Midbrain (tissue), 1 donor: ENCODE measurements at regions not wholly inside any gene's neighbourhood (a gene's known extent, or its start where the extent isn't known, plus 50 kb on each side); places are given as distances from the start of the nearest gene placed in this dataset.
"Not testable (repeated sequence)": the region's sequence is repeated elsewhere in the genome, so short reads cannot be mapped to it uniquely, and the experiment has no call there.

ENCODE experiments used
- DNase-seq: peaks from one replicate; lab custom pipeline; 2025; lab: John Stamatoyannopoulos, UW

DNA sequence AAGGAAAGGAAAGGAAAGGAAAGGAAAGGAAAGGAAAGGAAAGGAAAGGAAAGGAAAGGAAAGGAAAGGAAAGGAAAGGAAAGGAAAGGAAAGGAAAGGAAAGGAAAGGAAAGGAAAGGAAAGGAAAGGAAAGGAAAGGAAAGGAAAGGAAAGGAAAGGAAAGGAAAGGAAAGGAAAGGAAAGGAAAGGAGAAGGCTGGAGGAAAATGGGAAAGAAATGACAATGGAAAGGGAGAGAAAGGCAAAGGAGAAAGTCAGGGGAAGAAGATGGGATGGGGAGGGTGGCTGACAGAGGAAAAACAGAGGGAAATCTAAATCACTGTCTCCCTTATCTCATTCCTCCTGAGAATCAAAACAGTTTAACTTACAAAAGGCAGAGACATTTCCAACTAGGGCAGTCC is 156.3 kb downstream of the C1D start:
- not testable (repeated sequence) for DNase-seq

DNA sequence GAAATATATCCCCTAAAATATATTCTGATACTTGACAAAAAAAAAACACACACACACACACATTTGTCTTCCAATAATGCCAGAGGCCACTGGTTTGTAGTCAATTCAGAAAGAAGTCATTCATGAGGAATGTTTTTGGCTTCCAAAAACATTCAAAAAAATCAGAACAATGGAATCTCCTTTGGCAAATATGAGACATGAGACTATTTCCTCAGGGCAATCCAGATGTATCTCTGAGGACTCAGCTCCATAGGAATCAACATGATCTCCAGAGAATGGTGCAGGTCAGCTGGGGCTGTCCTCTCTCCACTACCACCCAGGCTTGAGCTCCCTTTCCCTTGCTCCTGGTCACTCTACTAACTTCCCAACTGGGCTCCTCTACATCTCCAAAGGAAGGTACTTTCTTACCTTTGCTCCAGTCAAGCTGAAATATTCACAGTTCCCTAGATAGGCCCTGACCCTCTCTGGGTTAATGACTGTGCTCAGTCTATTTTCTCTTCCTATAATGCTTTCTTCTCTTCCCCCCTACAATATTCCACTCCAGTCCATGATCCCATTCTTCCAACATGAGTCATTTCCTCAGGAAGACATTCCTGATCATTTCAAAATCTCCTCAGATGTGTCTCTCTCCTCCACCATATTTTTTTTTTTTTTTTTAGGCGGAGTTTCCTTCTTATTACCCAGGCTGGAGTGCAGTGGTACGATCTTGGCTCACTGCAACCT is 145.3 kb downstream of the C1D start:
- DNase-seq, result no peak

- no peak for DNase-seq
Measured at GRCh38 chr2:67918471-67918870, 144.3 kb downstream of the C1D start.

- DNase-seq, result no peak
Measured at GRCh38 chr2:67919490-67919889, 143.3 kb downstream of the C1D start.

- no peak for DNase-seq
Measured at GRCh38 chr2:67922080-67922785, 140.6 kb downstream of the C1D start.

GRCh38 chr2:67923696-67924095 is 139.1 kb downstream of the C1D start:
- DNase-seq, result no peak

DNA sequence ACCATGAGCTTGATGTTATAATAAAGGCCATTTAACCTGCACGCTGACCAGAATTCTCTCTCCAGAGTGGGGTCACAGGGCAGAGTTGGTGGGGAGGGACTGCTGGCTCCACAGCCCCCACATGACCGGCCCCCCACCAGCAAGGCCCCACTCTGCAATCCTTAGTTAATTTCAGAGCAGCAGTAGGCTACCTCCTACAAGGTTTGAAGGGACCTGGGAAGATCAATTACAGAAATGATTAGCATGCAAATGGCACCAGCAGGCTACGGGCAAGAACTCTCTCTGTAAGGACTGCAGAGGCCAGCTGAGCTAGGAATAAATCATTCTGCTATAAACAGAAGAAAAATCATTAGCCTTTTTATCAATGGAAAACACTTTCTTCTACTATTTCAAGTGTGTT is 135.3 kb downstream of the C1D start:
- no peak for DNase-seq

DNA sequence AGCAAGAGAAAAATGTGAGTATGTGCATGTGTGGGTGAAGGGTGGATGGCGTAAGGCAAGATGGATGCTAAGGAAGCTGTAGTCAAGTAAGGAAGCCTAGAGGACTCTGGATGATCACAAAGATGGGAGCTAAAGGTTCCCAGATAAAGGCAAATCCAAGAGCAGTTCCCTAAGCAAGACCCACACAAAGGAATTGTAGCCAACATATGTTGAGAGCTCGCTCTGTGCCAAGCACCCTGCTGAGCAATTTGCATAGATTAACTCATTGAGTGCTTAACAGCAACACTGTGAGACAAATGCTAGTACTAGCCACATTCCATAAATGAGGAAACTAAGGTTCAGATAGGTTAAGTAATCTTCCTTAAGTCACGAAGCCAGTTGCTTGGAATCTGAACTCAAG is 132.6 kb downstream of the C1D start:
- no peak for DNase-seq

DNA sequence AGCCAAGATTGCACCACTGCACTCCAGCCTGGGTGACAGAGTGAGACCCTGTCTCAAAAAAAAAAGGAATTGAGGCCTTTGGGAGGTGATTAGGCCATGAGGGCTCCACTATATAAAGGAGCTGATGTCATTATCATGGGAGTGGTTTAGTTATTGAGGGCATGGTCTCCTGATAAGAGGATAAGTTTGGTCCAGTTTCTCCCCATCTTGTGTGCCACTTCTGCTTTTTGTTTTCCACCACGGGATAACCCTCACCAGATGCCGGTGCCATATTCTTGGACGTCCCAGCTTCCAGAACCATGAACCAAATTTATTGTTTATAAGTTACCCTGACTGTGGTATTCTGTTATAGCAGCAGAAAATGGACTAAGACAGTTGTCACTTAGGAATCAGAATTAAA is 125.8 kb downstream of the C1D start:
- DNase-seq, result no peak

- no peak for DNase-seq
Measured at GRCh38 chr2:67938053-67938452, 124.8 kb downstream of the C1D start.

DNA sequence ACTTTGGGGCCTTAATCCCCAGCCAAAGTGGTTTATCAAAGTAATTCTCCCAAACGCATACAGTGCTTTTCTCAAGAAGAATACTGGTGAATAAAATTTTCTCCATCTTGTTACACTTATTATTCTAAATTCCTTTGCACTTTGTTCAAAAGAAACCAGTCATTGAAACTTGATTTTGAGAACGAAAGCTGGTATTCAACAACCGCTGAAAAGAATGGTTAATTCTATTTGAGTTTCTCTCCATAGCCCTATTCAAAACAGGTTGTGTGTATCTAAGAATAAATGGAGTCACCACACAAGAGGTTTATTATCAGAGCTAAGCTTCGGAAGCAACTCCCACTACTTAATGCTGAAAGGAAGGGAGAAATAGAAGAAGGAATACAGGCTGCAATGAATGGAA is 117.7 kb downstream of the C1D start:
- DNase-seq, result no peak

GRCh38 chr2:67945940-67946339 is 116.9 kb downstream of the C1D start:
- DNase-seq, result no peak

- DNase-seq, result no peak
Measured at GRCh38 chr2:67948057-67948456, 114.7 kb downstream of the C1D start.

GRCh38 chr2:67948506-67948905 is 114.3 kb downstream of the C1D start:
- no peak for DNase-seq

- no peak for DNase-seq
Measured at GRCh38 chr2:67950018-67950417, 112.8 kb downstream of the C1D start.

DNA sequence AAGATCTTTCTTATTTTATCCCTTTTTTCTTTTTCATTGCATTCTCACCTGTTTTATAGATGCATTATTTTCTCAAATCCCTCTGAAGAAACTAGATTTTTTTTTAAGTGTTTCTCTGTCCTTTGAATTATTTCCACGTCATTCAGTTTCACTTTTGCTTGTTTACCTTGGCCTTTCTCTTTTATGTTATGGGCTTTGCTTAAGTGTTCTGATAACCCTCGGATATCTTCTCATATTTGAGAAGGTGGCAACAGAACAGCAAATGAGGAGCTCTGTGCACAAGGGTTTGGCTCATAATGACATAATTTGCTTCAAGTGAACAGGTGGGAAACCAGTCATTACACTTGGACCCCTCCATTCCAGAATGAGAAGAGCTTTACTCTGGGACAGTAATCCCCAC is 111.9 kb downstream of the C1D start:
- no peak for DNase-seq

GRCh38 chr2:67952066-67952465 is 110.7 kb downstream of the C1D start:
- DNase-seq, result no peak

- DNase-seq, result no peak
Measured at GRCh38 chr2:67954093-67954748, 108.6 kb downstream of the C1D start.

- DNase-seq, result no peak
Measured at GRCh38 chr2:67955748-67956603, 106.8 kb downstream of the C1D start.

- DNase-seq, result no peak
Measured at GRCh38 chr2:67965246-67965645, 97.6 kb downstream of the C1D start.

DNA sequence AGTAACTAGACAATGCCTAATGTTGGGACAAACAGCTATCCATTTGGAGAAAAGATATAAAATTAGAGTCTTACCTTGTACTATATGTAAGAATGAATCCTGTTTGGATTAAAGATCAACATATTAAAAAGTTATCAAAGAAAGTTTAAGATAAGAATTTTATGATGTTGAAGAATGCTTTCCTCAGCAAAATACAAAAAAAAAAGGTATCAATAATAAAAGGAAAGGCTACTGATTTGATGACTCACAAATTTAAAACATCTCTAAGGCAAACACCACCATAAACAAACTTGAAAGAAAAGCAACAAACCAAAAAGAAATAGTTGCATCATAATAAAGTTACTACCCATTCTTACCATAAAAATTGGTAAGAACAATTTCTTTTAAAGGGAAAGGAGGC is 92.7 kb downstream of the C1D start:
- DNase-seq, result no peak

DNA sequence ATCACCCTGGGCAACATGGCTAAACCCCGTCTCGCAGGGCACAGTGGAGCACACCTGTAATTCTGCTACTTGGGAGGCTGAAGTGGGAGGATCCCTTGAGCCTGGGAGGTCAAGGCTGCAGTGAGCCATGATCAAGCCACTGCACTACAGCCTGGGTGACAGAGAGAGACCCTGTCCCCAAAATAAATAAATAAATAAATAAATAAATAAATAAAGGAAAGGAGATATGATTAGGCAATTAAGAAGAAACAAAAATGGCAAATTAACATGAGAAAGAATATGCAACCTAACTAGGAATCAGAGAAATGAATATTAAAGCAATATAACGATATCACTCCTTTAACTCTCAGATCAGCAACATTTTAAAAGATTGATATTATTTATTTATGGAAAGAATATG is 92.3 kb downstream of the C1D start:
- DNase-seq, result no peak
